PC-9 (cell line): ENCODE measurements at regions not wholly inside any gene's neighbourhood (a gene's known extent, or its start where the extent isn't known, plus 50 kb on each side); places are given as distances from the start of the nearest gene placed in this dataset.

Experiments
- BruUV-seq: library from RNA; stranded (reverse); fragments of 400-500 nt; replicated peaks from 2 replicates; lab custom pipeline; 2021; lab: Mats Ljungman, UMichigan
- CTCF ChIA-PET: fragments of 300-600 bp; sonication (Branson Sonifier 250); formaldehyde crosslinking; loops from one replicate; lab custom pipeline; 2022; ENCODE audit warnings: antibody characterized with exemption; lab: Charles Lee
- POLR2A ChIA-PET: fragments of 300-600 bp; sonication (Branson Sonifier 250); formaldehyde crosslinking; loops from one replicate; lab custom pipeline; 2022; ENCODE audit warnings: antibody characterized with exemption; ENCODE audit not compliant: unreplicated experiment; lab: Charles Lee
- DNase-seq, 2 experiments: peaks; one replicate each; pipeline versions ENCODE4 v3.0.0 to v3.0.0-alpha.2; 2015 to 2022; ENCODE audit warnings: mixed read lengths in 1 of 2
- H2AFZ ChIP-seq: fragments of 200-600 bp; sonication (generic); 2 replicates; pipeline ENCODE4 v1.8.1; 2017; ENCODE audit warnings: antibody characterized with exemption
- H3F3A ChIP-seq: fragments of 200-600 bp; sonication (generic); 2 replicates; pipeline ENCODE4 v1.8.1; 2017; ENCODE audit warnings: antibody characterized with exemption, mild to moderate bottlenecking, low read depth; ENCODE audit not compliant: insufficient read depth
- H3K27ac ChIP-seq: fragments of 200-600 bp; sonication (generic); 2 replicates; pipeline ENCODE4 v1.6.1; 2016; ENCODE audit warnings: mixed run types
- H3K27me3 ChIP-seq: fragments of 200-600 bp; sonication (generic); 2 replicates; pipeline ENCODE4 v1.6.1; 2016; ENCODE audit warnings: low read depth, mixed run types; ENCODE audit not compliant: insufficient read depth
- H3K36me3 ChIP-seq: fragments of 200-600 bp; sonication (generic); 2 replicates; pipeline ENCODE4 v1.6.1; 2016; ENCODE audit warnings: low read depth, mixed run types
- H3K4me1 ChIP-seq: fragments of 200-600 bp; sonication (generic); replicated peaks from 2 replicates; pipeline ENCODE4 v1.6.1; 2016; ENCODE audit warnings: mixed run types; ENCODE audit not compliant: insufficient read depth
- H3K4me2 ChIP-seq: fragments of 200-600 bp; sonication (generic); 2 replicates; pipeline ENCODE4 v1.6.1; 2017; ENCODE audit warnings: mixed run types
- H3K4me3 ChIP-seq: fragments of 200-600 bp; sonication (generic); 2 replicates; pipeline ENCODE4 v1.6.1; 2016; ENCODE audit warnings: mixed run types
- H3K79me2 ChIP-seq: fragments of 200-600 bp; sonication (generic); 2 replicates; pipeline ENCODE4 v1.6.1; 2017; ENCODE audit warnings: low read depth, mixed run types
- H3K9me2 ChIP-seq: fragments of 200-600 bp; sonication (generic); 2 replicates; pipeline ENCODE4 v1.8.1; 2017; ENCODE audit warnings: mild to moderate bottlenecking; ENCODE audit not compliant: insufficient read depth
- H3K9me3 ChIP-seq: fragments of 200-600 bp; sonication (generic); 2 replicates; pipeline ENCODE4 v1.8.1; 2016; ENCODE audit warnings: low read depth; ENCODE audit not compliant: insufficient read depth
- H4K20me1 ChIP-seq: fragments of 200-600 bp; sonication (generic); 2 replicates; pipeline ENCODE4 v1.8.1; 2017; ENCODE audit not compliant: insufficient read depth
- CTCF ChIP-seq: fragments of 200-600 bp; sonication (generic); conservative IDR thresholded peaks from 2 replicates; pipeline ENCODE4 v1.6.1; 2017; ENCODE audit warnings: mixed run types, antibody characterized with exemption, mild to moderate bottlenecking, moderate library complexity
- EZH2 ChIP-seq: fragments of 200-600 bp; sonication (generic); IDR thresholded peaks from 2 replicates; pipeline ENCODE4 v1.8.0; 2017; ENCODE audit warnings: antibody characterized with exemption, low read depth
- intact Hi-C: fragments of 100-400 bp; cut with micrococcal nuclease; formaldehyde crosslinking; loops from one replicate; pipeline ENCODE4 v1.10.0; 2022; ENCODE audit not compliant: unreplicated experiment

- TF ChIP-seq EZH2 (no peak), CTCF (no peak)
- intact Hi-C loops: loop anchor here (5.0 kb wide), 1 partner anchor 90 kb away; no protein-coding TSS in a partner anchor
- CTCF ChIA-PET: interaction anchor here (0.5 kb wide), 1 partner anchor 19 kb away, joined by 3 read pairs; no protein-coding TSS in a partner anchor
- Histone ChIP-seq H3K9me3 (no peaks in the 10 kb centered on the region), H3K9me2 (no peaks in the 10 kb centered on the region), H3K36me3 (no peaks in the 10 kb centered on the region), H3K4me3 (no peak overlapping the region), H3K4me2 (no peak overlapping the region), H2AFZ (no peak overlapping the region), H3K27me3 (no peaks in the 10 kb centered on the region), H3F3A (no peaks in the 10 kb centered on the region), H4K20me1 (no peaks in the 10 kb centered on the region), H3K79me2 (no peaks in the 10 kb centered on the region), H3K4me1 (no peaks in the 10 kb centered on the region), H3K27ac (no peak overlapping the region)
- no peak for DNase-seq
- no TSS peak for BruUV-seq
- POLR2A ChIA-PET: no interaction called here
Observed at GRCh38 chr4:166502660-166503059, 629.6 kb downstream of the TLL1 start.

GRCh38 chr4:166506051-166506450 lies 633.0 kb downstream of the TLL1 start:
- no peaks in the 10 kb centered on the region for H3F3A ChIP-seq
- H3K79me2 ChIP-seq: no peaks in the 10 kb centered on the region
- H3K36me3 ChIP-seq: no peaks in the 10 kb centered on the region
- H3K27ac ChIP-seq: no peak overlapping the region
- intact Hi-C loops: no loop called here
- H3K9me2 ChIP-seq: no peaks in the 10 kb centered on the region
- no peaks in the 10 kb centered on the region for H4K20me1 ChIP-seq
- no TSS peak for BruUV-seq
- H3K9me3 ChIP-seq: no peaks in the 10 kb centered on the region
- H3K4me1 ChIP-seq: no peaks in the 10 kb centered on the region
- H3K4me3 ChIP-seq: no peak overlapping the region
- DNase-seq: no peak
- ChIA-PET POLR2A (no interaction called here), CTCF (no interaction called here)
- H3K4me2 ChIP-seq: no peak overlapping the region
- no peaks in the 10 kb centered on the region for H3K27me3 ChIP-seq
- no peak overlapping the region for H2AFZ ChIP-seq
- TF ChIP-seq EZH2: no peak

GRCh38 chr4:166512267-166512666 lies 639.2 kb downstream of the TLL1 start:
- Histone ChIP-seq H4K20me1 (no peaks in the 10 kb centered on the region), H2AFZ (no peak overlapping the region), H3K4me3 (no peak overlapping the region), H3K79me2 (no peaks in the 10 kb centered on the region), H3F3A (no peaks in the 10 kb centered on the region), H3K4me2 (no peak overlapping the region), H3K27me3 (no peaks in the 10 kb centered on the region), H3K36me3 (no peaks in the 10 kb centered on the region), H3K9me2 (no peaks in the 10 kb centered on the region), H3K9me3 (no peaks in the 10 kb centered on the region), H3K4me1 (no peaks in the 10 kb centered on the region), H3K27ac (no peak overlapping the region)
- POLR2A ChIA-PET: no interaction called here
- CTCF ChIA-PET: no interaction called here
- intact Hi-C loops: no loop called here
- BruUV-seq: no TSS peak
- TF ChIP-seq CTCF (no peak), EZH2 (no peak)
- DNase-seq: no peak

GRCh38 chr4:166518315-166518714 lies 645.3 kb downstream of the TLL1 start:
- no peaks in the 10 kb centered on the region for H4K20me1 ChIP-seq
- no peaks in the 10 kb centered on the region for H3F3A ChIP-seq
- BruUV-seq: no TSS peak
- no peaks in the 10 kb centered on the region for H3K36me3 ChIP-seq
- no peaks in the 10 kb centered on the region for H3K79me2 ChIP-seq
- H3K9me2 ChIP-seq: no peaks in the 10 kb centered on the region
- no peak for TF ChIP-seq EZH2
- TF ChIP-seq CTCF: no peak
- H3K4me1 ChIP-seq: no peaks in the 10 kb centered on the region
- H2AFZ ChIP-seq: no peak overlapping the region
- CTCF ChIA-PET: no interaction called here
- H3K9me3 ChIP-seq: no peaks in the 10 kb centered on the region
- H3K4me2 ChIP-seq: no peak overlapping the region
- POLR2A ChIA-PET: no interaction called here
- intact Hi-C loops: no loop called here
- H3K27ac ChIP-seq: no peak overlapping the region
- H3K27me3 ChIP-seq: no peaks in the 10 kb centered on the region
- no peak for DNase-seq
- H3K4me3 ChIP-seq: no peak overlapping the region
